HCT116 (cell line): ENCODE measurements at regions not wholly inside any gene's neighbourhood (a gene's known extent, or its start where the extent isn't known, plus 50 kb on each side); places are given as distances from the start of the nearest gene placed in this dataset.

ENCODE experiments used
- ATAC-seq: fragments of 200-7000 bp; cut with Tn5 transposase; 2 replicates; pipeline ENCODE4 v1.9.1; 2020; ENCODE audit warnings: mild to moderate bottlenecking, moderate library complexity
- BruUV-seq: library from RNA; stranded (reverse); fragments of 400-500 nt; replicated peaks from 2 replicates; lab custom pipeline; 2021; lab: Mats Ljungman, UMichigan
- CTCF ChIA-PET: fragments of 300-600 bp; sonication (Branson Sonifier 250); formaldehyde crosslinking; loops from one replicate; lab custom pipeline; 2021; ENCODE audit warnings: antibody characterized with exemption; lab: Charles Lee
- POLR2A ChIA-PET: fragments of 300-600, 350-600 bp; sonication (Branson Sonifier 250); formaldehyde crosslinking; loops from one replicate; lab custom pipeline; 2021; ENCODE audit warnings: antibody characterized with exemption; lab: Charles Lee
- RAD21 ChIA-PET, 2 experiments: fragments of 300-600 bp; sonication (Branson Sonifier 250); formaldehyde crosslinking; loops; one replicate each; lab custom pipeline; 2023; ENCODE audit warnings: low total read pairs in 2 of 2; ENCODE audit not compliant: uncharacterized antibody in 2 of 2, unreplicated experiment in 2 of 2, low non-redundant PET in 1 of 2; lab: Charles Lee
- DNase-seq: peaks from one replicate; pipeline ENCODE4 v3.0.0-alpha.2; 2010; ENCODE audit warnings: low read depth, low spot score
- H2AFZ ChIP-seq: fragments of 200-600 bp; shearing (Covaris generic), sonication (generic); 2 replicates; pipeline ENCODE4 v1.6.1; 2017; ENCODE audit warnings: low read depth, mixed run types, mixed read lengths, antibody characterized with exemption, low read length; ENCODE audit not compliant: poor library complexity, severe bottlenecking
- H3K27ac ChIP-seq: 2 replicates; pipeline ENCODE4 v1.5.1; 2012; ENCODE audit warnings: low read depth, low read length
- H3K27me3 ChIP-seq: fragments of 200-600 bp; sonication (generic); 2 replicates; pipeline ENCODE4 v1.6.1; 2016; ENCODE audit warnings: mixed run types, low read length, mixed read lengths; ENCODE audit not compliant: insufficient read depth
- H3K36me3 ChIP-seq, 2 experiments: fragments of 200-500 bp in 1 of 2; fragments of 200-600 bp in 1 of 2; sonication (Bioruptor generic) in 1 of 2; sonication (generic) in 1 of 2; 2 replicates each; pipeline versions ENCODE4 v1.5.1 to v1.6.1; 2014 to 2016; ENCODE audit warnings: low read length in 2 of 2, inconsistent platforms in 1 of 2, mixed read lengths in 1 of 2, mixed run types in 1 of 2; ENCODE audit not compliant: insufficient read depth in 2 of 2, control insufficient read depth in 1 of 2
- H3K4me1 ChIP-seq, 2 experiments: fragments of 200-600 bp in 1 of 2; sonication (generic) in 1 of 2; 2 replicates each; pipeline versions ENCODE4 v1.5.1 to v1.6.1; 2012 to 2017; ENCODE audit warnings: low read length in 2 of 2, inconsistent platforms in 1 of 2, mild to moderate bottlenecking in 1 of 2, mixed read lengths in 1 of 2, mixed run types in 1 of 2, moderate library complexity in 1 of 2; ENCODE audit not compliant: insufficient read depth in 2 of 2, control insufficient read depth in 1 of 2
- H3K4me2 ChIP-seq: fragments of 200-600 bp; sonication (generic); 2 replicates; pipeline ENCODE4 v1.6.1; 2017; ENCODE audit warnings: mixed run types, low read length, mixed read lengths
- H3K4me3 ChIP-seq, 2 experiments: fragments of 200-600 bp in 1 of 2; sonication (generic) in 1 of 2; replicated peaks in 1 of 2; 2 replicates each; pipeline ENCODE4 v1.5.1; 2011 to 2016; ENCODE audit warnings: low read length in 2 of 2, control low read depth in 1 of 2, low read depth in 1 of 2, mild to moderate bottlenecking in 1 of 2, mixed read lengths in 1 of 2, mixed run types in 1 of 2
- H3K79me2 ChIP-seq: fragments of 200-600 bp; sonication (generic); 2 replicates; pipeline ENCODE4 v1.6.1; 2017; ENCODE audit warnings: mild to moderate bottlenecking, mixed run types, low read length, moderate library complexity, mixed read lengths; ENCODE audit not compliant: insufficient read depth
- H3K9ac ChIP-seq: fragments of 200-600 bp; sonication (generic); 2 replicates; pipeline ENCODE4 v1.6.1; 2016; ENCODE audit warnings: low read length, mixed read lengths
- H3K9me2 ChIP-seq: fragments of 200-600 bp; sonication (generic), shearing (Covaris generic); 2 replicates; pipeline ENCODE4 v1.6.1; 2017; ENCODE audit warnings: mixed run types, mild to moderate bottlenecking, moderate library complexity; ENCODE audit not compliant: insufficient read depth
- H3K9me3 ChIP-seq, 2 experiments: fragments of 200-500 bp in 1 of 2; fragments of 200-600 bp in 1 of 2; sonication (Bioruptor generic) in 1 of 2; sonication (generic) in 1 of 2; 2 replicates each; pipeline ENCODE4 v1.6.1; 2014 to 2017; ENCODE audit warnings: low read length in 2 of 2, mixed read lengths in 2 of 2, inconsistent platforms in 1 of 2, low read depth in 1 of 2, mild to moderate bottlenecking in 1 of 2, mixed run types in 1 of 2, moderate library complexity in 1 of 2; ENCODE audit not compliant: control insufficient read depth in 1 of 2, insufficient read depth in 1 of 2
- H4K20me1 ChIP-seq: fragments of 200-600 bp; sonication (generic), shearing (Covaris generic); 2 replicates; pipeline ENCODE4 v1.6.1; 2017; ENCODE audit warnings: mixed run types, mild to moderate bottlenecking, moderate library complexity; ENCODE audit not compliant: insufficient read depth
- CBX3 ChIP-seq: IDR thresholded peaks from 2 replicates; pipeline ENCODE4 v1.6.1; 2012; ENCODE audit warnings: low read depth
- CEBPB ChIP-seq: IDR thresholded peaks from 2 replicates; pipeline ENCODE4 v1.6.1; 2012; ENCODE audit warnings: low read depth
- EGR1 ChIP-seq: IDR thresholded peaks from 2 replicates; pipeline ENCODE4 v1.6.1; 2012; ENCODE audit warnings: low read depth
- ELF1 ChIP-seq: IDR thresholded peaks from 2 replicates; pipeline ENCODE4 v1.6.1; 2012; ENCODE audit warnings: low read depth, borderline replicate concordance
- EZH2 ChIP-seq: fragments of 200-600 bp; sonication (generic); IDR thresholded peaks from 2 replicates; pipeline ENCODE4 v1.6.1; 2017; ENCODE audit warnings: antibody characterized with exemption, mixed run types
- EZH2phosphoT487 ChIP-seq: fragments of 200-600 bp; IDR thresholded peaks from 2 replicates; pipeline ENCODE4 v1.6.1; 2018; ENCODE audit warnings: antibody characterized with exemption, borderline replicate concordance
- FOSL1 ChIP-seq: IDR thresholded peaks from 2 replicates; pipeline ENCODE4 v1.6.1; 2012; ENCODE audit warnings: low read depth
- JUND ChIP-seq: IDR thresholded peaks from 2 replicates; pipeline ENCODE4 v1.6.1; 2012
- POLR2A ChIP-seq: IDR thresholded peaks from 2 replicates; pipeline ENCODE4 v1.7.0; 2011; ENCODE audit warnings: borderline replicate concordance; ENCODE audit not compliant: insufficient read depth, insufficient read length; ENCODE audit errors: extremely low read depth
- POLR2AphosphoS5 ChIP-seq: IDR thresholded peaks from 2 replicates; pipeline ENCODE4 v1.6.1; 2011; ENCODE audit warnings: mild to moderate bottlenecking, low read depth, low read length, moderate library complexity
- RAD21 ChIP-seq: IDR thresholded peaks from 2 replicates; pipeline ENCODE4 v1.6.1; 2012; ENCODE audit warnings: low read depth, mild to moderate bottlenecking
- SIN3A ChIP-seq: IDR thresholded peaks from 2 replicates; pipeline ENCODE4 v1.6.1; 2012; ENCODE audit warnings: low read depth
- SP1 ChIP-seq: IDR thresholded peaks from 2 replicates; pipeline ENCODE4 v1.6.1; 2012; ENCODE audit warnings: low read depth
- SRF ChIP-seq: IDR thresholded peaks from 2 replicates; pipeline ENCODE4 v1.6.1; 2012; ENCODE audit warnings: low read depth
- TCF7L2 ChIP-seq: IDR thresholded peaks from 2 replicates; pipeline ENCODE4 v1.7.0; 2011; ENCODE audit warnings: borderline replicate concordance, inconsistent platforms; ENCODE audit not compliant: insufficient read depth, insufficient read length; ENCODE audit errors: extremely low read depth
- ZFX ChIP-seq: fragments of 450-650 bp; IDR thresholded peaks from 2 replicates; pipeline ENCODE4 v1.6.1; 2017
- ZNF274 ChIP-seq: fragments of 200-500 bp; sonication (Bioruptor generic); IDR thresholded peaks from 2 replicates; pipeline ENCODE4 v1.6.1; 2014; ENCODE audit warnings: mild to moderate bottlenecking, low read depth, low read length, inconsistent platforms
- intact Hi-C: fragments of 100-400 bp; cut with micrococcal nuclease; formaldehyde crosslinking; loops from 2 replicates; pipeline ENCODE4 v1.10.0; 2022
- TF ChIP-seq, protein P1 (sequence below), 3 experiments: fragments of 200-600 bp in 1 of 3; sonication (generic) in 1 of 3; IDR thresholded peaks in 2 of 3; conservative IDR thresholded peaks in 1 of 3; 2 replicates each; pipeline ENCODE4 v1.5.1; 2012 to 2017; ENCODE audit warnings: low read depth in 2 of 3, low read length in 2 of 3, antibody characterized with exemption in 1 of 3, borderline replicate concordance in 1 of 3, control low read depth in 1 of 3, mild to moderate bottlenecking in 1 of 3, mixed read lengths in 1 of 3, mixed run types in 1 of 3, moderate library complexity in 1 of 3; ENCODE audit not compliant: insufficient read depth in 1 of 3

- ChIA-PET POLR2A (no interaction called here), RAD21 (no interaction called here), CTCF (no interaction called here)
- TF ChIP-seq EZH2 (no peak), EGR1 (no peak), SRF (no peak), SIN3A (no peak), TCF7L2 (no peak), RAD21 (no peak), POLR2AphosphoS5 (no peak), EZH2phosphoT487 (no peak), ZNF274 (no peak), CBX3 (no peak), SP1 (no peak), ZFX (no peak), ELF1 (no peak), FOSL1 (no peak), JUND (no peak), CEBPB (no peak)
- Histone ChIP-seq H3K4me3 (no peak overlapping the region), H3K9ac (no peak overlapping the region), H2AFZ (no peak overlapping the region), H3K36me3 (no peaks in the 10 kb centered on the region), H3K9me3 (no peaks in the 10 kb centered on the region), H3K9me2 (no peaks in the 10 kb centered on the region), H3K4me1 (peaks cover 17 to 21% of the 10 kb centered on the region in 2 experiments), H4K20me1 (no peaks in the 10 kb centered on the region), H3K27ac (no peak overlapping the region), H3K4me2 (no peak overlapping the region), H3K79me2 (peaks cover 42% of the 10 kb centered on the region), H3K27me3 (no peaks in the 10 kb centered on the region)
- DNase-seq = no peak
- no TSS peak for BruUV-seq
- intact Hi-C loops = no loop called here
- ATAC-seq = no peak
Measured at GRCh38 chr21:31550070-31550469, 109.4 kb upstream of the SOD1 start.

GRCh38 chr21:31548688-31549087 lies 110.8 kb upstream of the SOD1 start:
- H3K27ac ChIP-seq = no peak overlapping the region
- TF ChIP-seq EGR1 = no peak
- TF ChIP-seq TCF7L2 = no peak
- no peak for TF ChIP-seq POLR2A
- no peak for TF ChIP-seq FOSL1
- TF ChIP-seq, protein P1, sequence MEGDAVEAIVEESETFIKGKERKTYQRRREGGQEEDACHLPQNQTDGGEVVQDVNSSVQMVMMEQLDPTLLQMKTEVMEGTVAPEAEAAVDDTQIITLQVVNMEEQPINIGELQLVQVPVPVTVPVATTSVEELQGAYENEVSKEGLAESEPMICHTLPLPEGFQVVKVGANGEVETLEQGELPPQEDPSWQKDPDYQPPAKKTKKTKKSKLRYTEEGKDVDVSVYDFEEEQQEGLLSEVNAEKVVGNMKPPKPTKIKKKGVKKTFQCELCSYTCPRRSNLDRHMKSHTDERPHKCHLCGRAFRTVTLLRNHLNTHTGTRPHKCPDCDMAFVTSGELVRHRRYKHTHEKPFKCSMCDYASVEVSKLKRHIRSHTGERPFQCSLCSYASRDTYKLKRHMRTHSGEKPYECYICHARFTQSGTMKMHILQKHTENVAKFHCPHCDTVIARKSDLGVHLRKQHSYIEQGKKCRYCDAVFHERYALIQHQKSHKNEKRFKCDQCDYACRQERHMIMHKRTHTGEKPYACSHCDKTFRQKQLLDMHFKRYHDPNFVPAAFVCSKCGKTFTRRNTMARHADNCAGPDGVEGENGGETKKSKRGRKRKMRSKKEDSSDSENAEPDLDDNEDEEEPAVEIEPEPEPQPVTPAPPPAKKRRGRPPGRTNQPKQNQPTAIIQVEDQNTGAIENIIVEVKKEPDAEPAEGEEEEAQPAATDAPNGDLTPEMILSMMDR (IDR thresholded peaks at IDR 0.05 in 2 of 3, conservative IDR thresholded peaks at IDR 0.05 in 1 of 3; ENCODE audit: borderline replicate concordance in 1 of 3, insufficient read depth in 1 of 3, low read depth in 2 of 3, low read length in 2 of 3) = peak in 2 of 3 experiments; percentile 11 to 17; a peak in 1 of 6 replicates
- H3K9me3 ChIP-seq = no peaks in the 10 kb centered on the region
- intact Hi-C loops = no loop called here
- ChIA-PET CTCF (interaction anchor here (2.1 kb wide), 1 partner anchor 32 kb away, joined by 8 read pairs; no protein-coding TSS in a partner anchor), RAD21 (no interaction called here), POLR2A (no interaction called here)
- DNase-seq = no peak
- no peaks in the 10 kb centered on the region for H3K36me3 ChIP-seq
- H4K20me1 ChIP-seq = no peaks in the 10 kb centered on the region
- no peak overlapping the region for H3K4me3 ChIP-seq
- H2AFZ ChIP-seq = no peak overlapping the region
- no TSS peak for BruUV-seq
- no peaks in the 10 kb centered on the region for H3K9me2 ChIP-seq
- no peak overlapping the region for H3K4me2 ChIP-seq
- H3K9ac ChIP-seq = no peak overlapping the region
- H3K4me1 ChIP-seq = peaks cover 5 to 7% of the 10 kb centered on the region in 2 experiments; a peak in 3 of 4 replicates
- peak; percentile 69 for ATAC-seq
- H3K27me3 ChIP-seq = no peaks in the 10 kb centered on the region
- H3K79me2 ChIP-seq = peaks cover 40% of the 10 kb centered on the region
